H9 (cell line): ENCODE measurements at regions not wholly inside any gene's neighbourhood (a gene's known extent, or its start where the extent isn't known, plus 50 kb on each side); places are given as distances from the start of the nearest gene placed in this dataset.

ENCODE experiments used
- DNase-seq: peaks from one replicate; pipeline ENCODE4 v3.0.0-alpha.2; 2017
- H2AFZ ChIP-seq: one replicate; pipeline ENCODE4 v1.6.1; 2013; ENCODE audit warnings: mild to moderate bottlenecking, low read length, control low read depth, moderate library complexity
- H2AK5ac ChIP-seq: 2 replicates; pipeline ENCODE4 v1.6.1; 2013; ENCODE audit warnings: low read length, control low read depth, mixed read lengths; ENCODE audit not compliant: insufficient read length
- H2BK120ac ChIP-seq: one replicate; pipeline ENCODE4 v1.6.1; 2013; ENCODE audit warnings: low read depth, mild to moderate bottlenecking, low read length, control low read depth, inconsistent platforms; ENCODE audit not compliant: poor library complexity, severe bottlenecking
- H2BK12ac ChIP-seq: 2 replicates; pipeline ENCODE4 v1.6.1; 2013; ENCODE audit warnings: low read length, control low read depth, mixed read lengths, low read depth; ENCODE audit not compliant: insufficient read length
- H2BK15ac ChIP-seq: 2 replicates; pipeline ENCODE4 v1.6.1; 2013; ENCODE audit warnings: low read depth, low read length, control low read depth
- H2BK20ac ChIP-seq: one replicate; pipeline ENCODE4 v1.6.1; 2013; ENCODE audit warnings: low read depth, mild to moderate bottlenecking, low read length, control low read depth, inconsistent platforms; ENCODE audit not compliant: poor library complexity, severe bottlenecking
- H2BK5ac ChIP-seq: 2 replicates; pipeline ENCODE4 v1.6.1; 2013; ENCODE audit warnings: low read length, control low read depth, mixed read lengths; ENCODE audit not compliant: insufficient read length
- H3K14ac ChIP-seq: 2 replicates; pipeline ENCODE4 v1.6.1; 2013; ENCODE audit warnings: low read length, control low read depth; ENCODE audit not compliant: insufficient read depth
- H3K18ac ChIP-seq: 2 replicates; pipeline ENCODE4 v1.6.1; 2013; ENCODE audit warnings: low read depth, mild to moderate bottlenecking, mixed read lengths, low read length, control low read depth; ENCODE audit not compliant: insufficient read length
- H3K23ac ChIP-seq: 2 replicates; pipeline ENCODE4 v1.6.1; 2013; ENCODE audit warnings: low read length, control low read depth, mixed read lengths, low read depth; ENCODE audit not compliant: insufficient read length
- H3K23me2 ChIP-seq: 2 replicates; pipeline ENCODE4 v1.6.1; 2013; ENCODE audit warnings: low read depth, mild to moderate bottlenecking, mixed read lengths, low read length, control low read depth; ENCODE audit not compliant: insufficient read length, poor library complexity, severe bottlenecking
- H3K27ac ChIP-seq: 2 replicates; pipeline ENCODE4 v1.5.1; 2013; ENCODE audit warnings: low read length, control low read depth, mixed read lengths, low read depth; ENCODE audit not compliant: insufficient read length
- H3K27me3 ChIP-seq: 2 replicates; pipeline ENCODE4 v1.6.1; 2013; ENCODE audit warnings: low read length, control low read depth, inconsistent platforms; ENCODE audit not compliant: insufficient read depth
- H3K4ac ChIP-seq: 2 replicates; pipeline ENCODE4 v1.6.1; 2013; ENCODE audit warnings: low read depth, mild to moderate bottlenecking, control low read depth, inconsistent platforms, low read length, moderate library complexity
- H3K4me1 ChIP-seq: 2 replicates; pipeline ENCODE4 v1.6.1; 2013; ENCODE audit warnings: low read length, control low read depth, inconsistent platforms; ENCODE audit not compliant: insufficient read depth
- H3K4me2 ChIP-seq: 2 replicates; pipeline ENCODE4 v1.6.1; 2013; ENCODE audit warnings: low read length, control low read depth, mixed read lengths; ENCODE audit not compliant: insufficient read length, insufficient read depth
- H3K56ac ChIP-seq: 2 replicates; pipeline ENCODE4 v1.6.1; 2013; ENCODE audit warnings: low read depth, mild to moderate bottlenecking, mixed read lengths, low read length, control low read depth; ENCODE audit not compliant: insufficient read length
- H3K79me1 ChIP-seq: 2 replicates; pipeline ENCODE4 v1.6.1; 2013; ENCODE audit warnings: low read depth, mild to moderate bottlenecking, moderate library complexity, low read length, control low read depth, inconsistent platforms; ENCODE audit not compliant: insufficient read depth, poor library complexity, severe bottlenecking
- H3K79me2 ChIP-seq: 2 replicates; pipeline ENCODE4 v1.6.1; 2013; ENCODE audit warnings: low read length, control low read depth, inconsistent platforms; ENCODE audit not compliant: insufficient read depth
- H3K9ac ChIP-seq: 2 replicates; pipeline ENCODE4 v1.6.1; 2013; ENCODE audit warnings: low read length, control low read depth, mixed read lengths; ENCODE audit not compliant: insufficient read length; ENCODE audit errors: extremely low read depth
- H3K9me3 ChIP-seq: one replicate; pipeline ENCODE4 v1.6.1; 2013; ENCODE audit warnings: low read depth, low read length, inconsistent platforms; ENCODE audit not compliant: control insufficient read depth
- H3T11ph ChIP-seq: one replicate; pipeline ENCODE4 v1.6.1; 2013; ENCODE audit warnings: mild to moderate bottlenecking, low read length, control low read depth, inconsistent platforms
- H4K20me1 ChIP-seq: one replicate; pipeline ENCODE4 v1.6.1; 2013; ENCODE audit not compliant: control insufficient read depth, insufficient read length, insufficient read depth
- H4K5ac ChIP-seq: 2 replicates; pipeline ENCODE4 v1.6.1; 2013; ENCODE audit warnings: low read depth, mild to moderate bottlenecking, mixed read lengths, low read length, control low read depth; ENCODE audit not compliant: insufficient read length
- H4K8ac ChIP-seq: replicated peaks from 2 replicates; pipeline ENCODE4 v1.6.1; 2013; ENCODE audit warnings: low read length, control low read depth, mixed read lengths, low read depth; ENCODE audit not compliant: insufficient read length
- H4K91ac ChIP-seq: 2 replicates; pipeline ENCODE4 v1.6.1; 2013; ENCODE audit warnings: low read depth, mild to moderate bottlenecking, moderate library complexity, mixed read lengths, low read length, control low read depth; ENCODE audit not compliant: insufficient read length
- H3K27ac Mint-ChIP-seq, 3 experiments: 2 replicates in 2 of 3; 3 replicates in 1 of 3; pipeline ENCODE4 v1.8.0; 2020 to 2021; ENCODE audit warnings: mixed read lengths in 3 of 3, mild to moderate bottlenecking in 1 of 3, moderate library complexity in 1 of 3
- H3K27me3 Mint-ChIP-seq: 2 replicates; pipeline ENCODE4 v1.8.0; 2021; ENCODE audit warnings: low read depth, mild to moderate bottlenecking, moderate library complexity, mixed read lengths
- H3K36me3 Mint-ChIP-seq, 3 experiments: 2 replicates in 2 of 3; 3 replicates in 1 of 3; pipeline ENCODE4 v1.8.0; 2020 to 2021; ENCODE audit warnings: low read depth in 3 of 3, mixed read lengths in 3 of 3; ENCODE audit not compliant: insufficient read depth in 1 of 3
- H3K4me1 Mint-ChIP-seq, 2 experiments: 2 replicates each; pipeline ENCODE4 v1.8.0; 2020; ENCODE audit warnings: mixed read lengths in 2 of 2
- H3K4me3 Mint-ChIP-seq, 2 experiments: 2 replicates in 1 of 2; 3 replicates in 1 of 2; pipeline ENCODE4 v1.8.0; 2020 to 2021; ENCODE audit warnings: mild to moderate bottlenecking in 2 of 2, mixed read lengths in 2 of 2, moderate library complexity in 1 of 2
- H3K9me3 Mint-ChIP-seq, 2 experiments: 2 replicates in 1 of 2; 3 replicates in 1 of 2; pipeline ENCODE4 v1.8.0; 2020; ENCODE audit warnings: mild to moderate bottlenecking in 2 of 2, mixed read lengths in 2 of 2, moderate library complexity in 1 of 2
- CTCF ChIP-seq: fragments of 200-600 bp; sonication (generic); conservative IDR thresholded peaks from 3 replicates; pipeline ENCODE4 v1.8.0; 2021; ENCODE audit warnings: antibody characterized with exemption, mild to moderate bottlenecking
- WGBS: extraction: QIAGEN DNeasy Blood & Tissue Kit; methylation state at CpG from one replicate; pipeline ENCODE4 v1.1.7; 2013; ENCODE audit warnings: missing lambda C conversion rate, low lambda C conversion rate, mixed read lengths; ENCODE audit not compliant: insufficient read length; ENCODE audit errors: extremely low coverage; 5-methylcytosine and 5-hydroxymethylcytosine counted together

- H3T11ph ChIP-seq, result no peak overlapping the region
- no peak overlapping the region for H2BK20ac ChIP-seq
- H3K18ac ChIP-seq, result no peak overlapping the region
- Mint-ChIP-seq H3K4me1 (peaks cover 7 to 9% of the 10 kb centered on the region in 2 experiments), H3K27me3 (peaks cover 5% of the 10 kb centered on the region), H3K9me3 (peaks cover 12 to 13% of the 10 kb centered on the region in 2 experiments), H3K4me3 (no peak overlapping the region), H3K36me3 (peaks cover 0 to 19% (median 6%) of the 10 kb centered on the region in 3 experiments; a peak in 5 of 7 replicates), H3K27ac (no peak overlapping the region)
- H4K5ac ChIP-seq, result no peak overlapping the region
- H3K27me3 ChIP-seq, result no peaks in the 10 kb centered on the region
- no peak for DNase-seq
- no peak overlapping the region for H2AFZ ChIP-seq
- no peak overlapping the region for H2BK12ac ChIP-seq
- H3K79me2 ChIP-seq, result no peaks in the 10 kb centered on the region; the same call in 1 of the 2 replicates
- no peak overlapping the region for H4K8ac ChIP-seq
- H3K4me2 ChIP-seq, result no peak overlapping the region
- no peak overlapping the region for H3K23ac ChIP-seq
- H2AK5ac ChIP-seq, result no peak overlapping the region
- TF ChIP-seq CTCF, result no peak
- H3K4me1 ChIP-seq, result no peaks in the 10 kb centered on the region
- no CpG with 5 or more reads among the region's 5 CpGs for WGBS
- no peaks in the 10 kb centered on the region for H3K79me1 ChIP-seq
- no peak overlapping the region for H4K91ac ChIP-seq
- H4K20me1 ChIP-seq, result no peaks in the 10 kb centered on the region
- H3K27ac ChIP-seq, result no peak overlapping the region
- H2BK15ac ChIP-seq, result no peak overlapping the region
- H3K9me3 ChIP-seq, result peaks cover 5% of the 10 kb centered on the region
- no peak overlapping the region for H3K9ac ChIP-seq
- no peak overlapping the region for H2BK5ac ChIP-seq
- H3K56ac ChIP-seq, result no peak overlapping the region
- H3K4ac ChIP-seq, result no peak overlapping the region
- no peaks in the 10 kb centered on the region for H3K23me2 ChIP-seq
- H3K14ac ChIP-seq, result no peak overlapping the region
- no peak overlapping the region for H2BK120ac ChIP-seq
Observed at GRCh38 chr1:13990939-13991338, 291.0 kb downstream of the PRDM2 start.
